ENCODE measurements at regions not wholly inside any gene's neighbourhood (a gene's known extent, or its start where the extent isn't known, plus 50 kb on each side); places are given as distances from the start of the nearest gene placed in this dataset.

DNA sequence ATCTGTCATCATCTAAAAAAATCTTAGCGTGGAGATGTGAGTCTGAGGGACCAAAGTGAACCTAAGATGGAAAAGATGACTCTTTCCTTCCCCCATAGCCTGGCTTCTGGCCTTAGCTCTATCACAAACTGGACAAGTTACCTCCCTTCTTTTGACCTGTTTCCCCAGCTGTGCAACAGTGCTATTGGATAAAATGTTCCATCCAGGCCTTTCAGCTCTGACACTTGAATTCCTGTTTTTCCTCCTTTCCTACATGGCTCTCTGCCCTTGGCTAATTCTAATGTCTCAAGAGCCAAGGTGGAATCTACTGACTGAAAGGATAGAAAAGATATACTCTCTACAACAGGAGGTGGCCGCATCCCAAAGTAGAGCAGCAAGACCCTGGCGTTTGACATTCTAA is 84.5 kb upstream of the ARHGEF9 start:
- no peaks in the 10 kb centered on the region for H3K79me2 ChIP-seq (ENCODE audit: low read depth)
- H3K4me1 ChIP-seq (replicated peaks; ENCODE audit: insufficient read depth): no peaks in the 10 kb centered on the region
- no peak overlapping the region for H3K4me2 ChIP-seq
- no peak overlapping the region for H2AFZ ChIP-seq
- H3K27ac ChIP-seq: no peak overlapping the region
- no peak for DNase-seq
- TF ChIP-seq, protein P1, sequence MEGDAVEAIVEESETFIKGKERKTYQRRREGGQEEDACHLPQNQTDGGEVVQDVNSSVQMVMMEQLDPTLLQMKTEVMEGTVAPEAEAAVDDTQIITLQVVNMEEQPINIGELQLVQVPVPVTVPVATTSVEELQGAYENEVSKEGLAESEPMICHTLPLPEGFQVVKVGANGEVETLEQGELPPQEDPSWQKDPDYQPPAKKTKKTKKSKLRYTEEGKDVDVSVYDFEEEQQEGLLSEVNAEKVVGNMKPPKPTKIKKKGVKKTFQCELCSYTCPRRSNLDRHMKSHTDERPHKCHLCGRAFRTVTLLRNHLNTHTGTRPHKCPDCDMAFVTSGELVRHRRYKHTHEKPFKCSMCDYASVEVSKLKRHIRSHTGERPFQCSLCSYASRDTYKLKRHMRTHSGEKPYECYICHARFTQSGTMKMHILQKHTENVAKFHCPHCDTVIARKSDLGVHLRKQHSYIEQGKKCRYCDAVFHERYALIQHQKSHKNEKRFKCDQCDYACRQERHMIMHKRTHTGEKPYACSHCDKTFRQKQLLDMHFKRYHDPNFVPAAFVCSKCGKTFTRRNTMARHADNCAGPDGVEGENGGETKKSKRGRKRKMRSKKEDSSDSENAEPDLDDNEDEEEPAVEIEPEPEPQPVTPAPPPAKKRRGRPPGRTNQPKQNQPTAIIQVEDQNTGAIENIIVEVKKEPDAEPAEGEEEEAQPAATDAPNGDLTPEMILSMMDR (conservative IDR thresholded peaks at IDR 0.05): no peak
- no peak for TF ChIP-seq EZH2 (IDR thresholded peaks at IDR 0.05; ENCODE audit: low read depth)
- no peak overlapping the region for H3K4me3 ChIP-seq
- intact Hi-C loops (cut with micrococcal nuclease; ENCODE audit: unreplicated experiment): no loop called here
- POLR2A ChIA-PET (ENCODE audit: unreplicated experiment): no interaction called here
- H3F3A ChIP-seq (ENCODE audit: insufficient read depth, low read depth): no peaks in the 10 kb centered on the region
- H3K9me2 ChIP-seq (ENCODE audit: insufficient read depth): no peaks in the 10 kb centered on the region
- no peaks in the 10 kb centered on the region for H3K9me3 ChIP-seq (ENCODE audit: insufficient read depth, low read depth)
- CTCF ChIA-PET: no interaction called here
- no peaks in the 10 kb centered on the region for H3K27me3 ChIP-seq (ENCODE audit: insufficient read depth, low read depth)
- no peaks in the 10 kb centered on the region for H3K36me3 ChIP-seq (ENCODE audit: low read depth)
- BruUV-seq (replicated peaks): no TSS peak
- H4K20me1 ChIP-seq (ENCODE audit: insufficient read depth): no peaks in the 10 kb centered on the region

DNA sequence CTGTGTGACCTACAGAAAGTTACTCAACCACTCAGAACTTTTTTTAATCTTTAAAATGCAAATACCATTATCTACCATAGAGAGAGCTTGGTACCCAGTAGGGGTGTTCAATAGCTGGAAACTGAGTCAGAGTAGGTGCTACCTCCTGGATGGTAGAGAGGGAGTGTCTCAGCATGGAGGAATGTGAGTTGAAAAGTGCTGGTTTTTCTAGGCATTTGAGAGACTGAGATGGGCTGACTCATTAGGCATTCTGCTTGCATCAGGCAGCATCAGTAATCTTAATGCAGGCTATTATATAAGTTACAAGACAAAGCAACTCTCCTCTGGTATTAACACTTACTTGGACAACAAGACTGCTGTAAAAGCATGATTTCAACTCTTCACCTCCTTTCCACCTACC is 70.9 kb upstream of the ARHGEF9 start:
- ChIA-PET POLR2A (ENCODE audit: unreplicated experiment) (no interaction called here), CTCF (no interaction called here)
- TF ChIP-seq, protein P1 (conservative IDR thresholded peaks at IDR 0.05): no peak
- no peak for TF ChIP-seq EZH2 (IDR thresholded peaks at IDR 0.05; ENCODE audit: low read depth)
- H4K20me1 ChIP-seq (ENCODE audit: insufficient read depth): no peaks in the 10 kb centered on the region
- H3K4me1 ChIP-seq (replicated peaks; ENCODE audit: insufficient read depth): no peaks in the 10 kb centered on the region
- H3F3A ChIP-seq (ENCODE audit: insufficient read depth, low read depth): no peaks in the 10 kb centered on the region
- no peaks in the 10 kb centered on the region for H3K79me2 ChIP-seq (ENCODE audit: low read depth)
- no peaks in the 10 kb centered on the region for H3K27me3 ChIP-seq (ENCODE audit: insufficient read depth, low read depth)
- no peak for DNase-seq
- intact Hi-C loops (cut with micrococcal nuclease; ENCODE audit: unreplicated experiment): no loop called here
- H3K36me3 ChIP-seq (ENCODE audit: low read depth): no peaks in the 10 kb centered on the region
- H3K9me2 ChIP-seq (ENCODE audit: insufficient read depth): no peaks in the 10 kb centered on the region
- no peak overlapping the region for H2AFZ ChIP-seq
- BruUV-seq (replicated peaks): no TSS peak
- no peaks in the 10 kb centered on the region for H3K9me3 ChIP-seq (ENCODE audit: insufficient read depth, low read depth)
- no peak overlapping the region for H3K27ac ChIP-seq
- no peak overlapping the region for H3K4me3 ChIP-seq
- no peak overlapping the region for H3K4me2 ChIP-seq

- TF ChIP-seq, protein P1 (conservative IDR thresholded peaks at IDR 0.05): no peak
- no peak for TF ChIP-seq EZH2 (IDR thresholded peaks at IDR 0.05; ENCODE audit: low read depth)
- no peak overlapping the region for H3K4me3 ChIP-seq
- H3K9me2 ChIP-seq (ENCODE audit: insufficient read depth): no peaks in the 10 kb centered on the region
- intact Hi-C loops (cut with micrococcal nuclease; ENCODE audit: unreplicated experiment): no loop called here
- H3K9me3 ChIP-seq (ENCODE audit: insufficient read depth, low read depth): no peaks in the 10 kb centered on the region
- H2AFZ ChIP-seq: no peak overlapping the region
- no peaks in the 10 kb centered on the region for H3K79me2 ChIP-seq (ENCODE audit: low read depth)
- no peaks in the 10 kb centered on the region for H4K20me1 ChIP-seq (ENCODE audit: insufficient read depth)
- no peaks in the 10 kb centered on the region for H3K27me3 ChIP-seq (ENCODE audit: insufficient read depth, low read depth)
- ChIA-PET CTCF (no interaction called here), POLR2A (ENCODE audit: unreplicated experiment) (no interaction called here)
- no peaks in the 10 kb centered on the region for H3F3A ChIP-seq (ENCODE audit: insufficient read depth, low read depth)
- H3K36me3 ChIP-seq (ENCODE audit: low read depth): no peaks in the 10 kb centered on the region
- H3K4me1 ChIP-seq (replicated peaks; ENCODE audit: insufficient read depth): no peaks in the 10 kb centered on the region
- H3K27ac ChIP-seq: no peak overlapping the region
- DNase-seq: no peak
- no peak overlapping the region for H3K4me2 ChIP-seq
- BruUV-seq (replicated peaks): no TSS peak
Observed at GRCh38 chrX:63835361-63835760, 50.3 kb upstream of the ARHGEF9 start.
